ENCODE measurements at regions not wholly inside any gene's neighbourhood (a gene's known extent, or its start where the extent isn't known, plus 50 kb on each side); places are given as distances from the start of the nearest gene placed in this dataset.

DNA sequence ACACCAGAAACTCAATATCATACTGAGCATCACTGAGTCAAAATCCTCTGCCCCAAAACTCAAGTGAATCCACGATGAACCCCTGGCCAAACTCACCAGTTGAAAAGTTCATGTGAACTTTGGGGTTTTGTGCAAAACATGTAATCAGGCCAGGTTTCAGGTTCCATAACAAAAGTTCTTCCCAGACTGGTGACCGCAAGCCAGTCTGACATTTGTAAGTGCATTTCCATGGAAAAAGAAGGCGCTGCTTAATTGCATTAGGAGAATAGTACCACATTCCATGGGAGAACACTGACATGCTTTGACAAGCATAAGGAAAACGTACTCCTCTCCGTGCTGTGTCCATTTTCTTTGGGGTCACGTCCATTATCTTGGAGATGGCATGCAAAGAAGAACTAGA lies 567.0 kb downstream of the BNC2 start:
- in situ Hi-C loops (cut with HindIII; ENCODE audit: low sequenced_read_pairs), result no loop called here

DNA sequence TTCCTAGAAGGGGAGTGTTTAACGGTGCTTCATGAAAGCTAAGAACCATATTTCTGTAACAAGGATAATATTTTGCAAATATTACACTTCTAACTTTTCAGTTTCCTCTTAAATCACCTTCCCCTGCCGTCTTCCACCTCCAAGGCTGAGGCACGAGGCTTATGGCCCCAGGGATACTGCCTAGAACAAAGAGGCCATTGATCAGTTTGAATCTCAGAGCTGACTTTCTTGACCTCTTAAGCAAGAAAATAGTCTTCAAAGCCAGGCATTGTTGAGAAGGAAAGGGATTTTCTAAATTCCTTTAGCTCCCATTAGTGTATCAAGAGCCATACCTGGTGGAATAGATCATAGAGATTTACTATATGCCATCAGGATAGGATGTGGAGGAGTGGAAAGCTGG lies 566.2 kb downstream of the BNC2 start:
- in situ Hi-C loops (cut with HindIII; ENCODE audit: low sequenced_read_pairs), result no loop called here

DNA sequence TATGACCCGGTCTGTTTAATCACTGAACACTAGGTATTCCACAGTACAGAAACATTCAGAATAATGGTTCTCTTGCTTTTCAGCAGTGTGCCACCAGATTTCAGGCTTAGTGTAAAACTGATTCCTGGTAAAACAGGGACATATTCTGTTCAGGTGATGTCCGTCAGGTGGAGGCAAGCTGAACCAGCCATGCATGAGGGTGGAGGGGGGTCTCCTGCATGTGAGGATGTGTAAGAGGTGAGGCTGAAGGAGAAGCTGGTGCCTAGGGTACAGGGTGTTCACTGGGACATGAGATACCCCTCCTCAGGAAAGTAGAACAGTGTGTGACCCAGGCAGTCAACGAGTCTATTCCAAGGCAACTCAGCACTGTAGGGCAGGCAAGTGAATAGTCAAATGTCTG lies 563.9 kb downstream of the BNC2 start:
- in situ Hi-C loops (cut with HindIII; ENCODE audit: low sequenced_read_pairs), result no loop called here

DNA sequence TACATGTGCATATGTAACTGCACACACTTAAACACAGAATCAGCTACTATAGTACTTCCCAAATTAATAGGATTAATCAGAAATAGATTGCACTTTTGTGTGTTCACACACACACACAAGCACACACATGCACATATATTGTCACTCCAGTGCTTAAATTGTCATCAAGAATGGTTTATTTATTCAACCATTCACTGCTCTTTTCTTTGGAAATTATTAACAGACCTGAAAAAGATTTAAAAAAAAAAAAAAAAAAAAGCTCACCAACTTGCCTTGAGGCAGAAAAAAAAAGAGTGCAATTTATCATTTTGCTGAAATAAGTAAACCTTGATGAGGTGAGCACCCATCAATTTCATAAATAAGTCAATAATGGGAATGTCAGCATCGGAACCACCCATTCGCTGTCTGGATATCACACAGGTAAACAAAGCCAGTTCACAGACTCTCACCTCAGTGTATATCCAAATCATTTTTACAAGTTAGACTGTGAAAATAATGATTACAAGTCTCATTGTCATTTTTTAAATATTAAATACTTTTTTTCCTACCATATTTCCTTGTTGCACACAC lies 562.8 kb downstream of the BNC2 start:
- in situ Hi-C loops (cut with HindIII; ENCODE audit: low sequenced_read_pairs), result no loop called here

DNA sequence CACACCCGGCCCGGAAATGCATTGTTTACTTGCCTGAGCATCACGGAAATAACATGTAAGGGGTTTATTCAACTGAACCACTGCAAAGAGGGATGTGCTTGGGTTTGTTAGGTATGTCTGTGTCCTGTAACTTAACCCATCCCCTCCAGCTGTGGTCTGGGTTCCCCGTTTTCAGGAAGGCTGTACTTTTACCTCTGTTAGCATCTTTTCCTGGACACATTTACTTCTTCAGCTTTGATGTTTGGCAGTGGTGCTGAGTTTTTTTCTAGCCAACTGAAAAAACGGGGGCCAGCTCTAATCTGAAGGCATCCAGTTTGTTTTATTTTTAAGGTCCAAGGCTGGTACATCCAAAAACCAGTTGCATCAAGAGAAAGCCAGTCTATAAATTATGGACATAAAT lies 561.8 kb downstream of the BNC2 start:
- in situ Hi-C loops (cut with HindIII; ENCODE audit: low sequenced_read_pairs), result no loop called here

DNA sequence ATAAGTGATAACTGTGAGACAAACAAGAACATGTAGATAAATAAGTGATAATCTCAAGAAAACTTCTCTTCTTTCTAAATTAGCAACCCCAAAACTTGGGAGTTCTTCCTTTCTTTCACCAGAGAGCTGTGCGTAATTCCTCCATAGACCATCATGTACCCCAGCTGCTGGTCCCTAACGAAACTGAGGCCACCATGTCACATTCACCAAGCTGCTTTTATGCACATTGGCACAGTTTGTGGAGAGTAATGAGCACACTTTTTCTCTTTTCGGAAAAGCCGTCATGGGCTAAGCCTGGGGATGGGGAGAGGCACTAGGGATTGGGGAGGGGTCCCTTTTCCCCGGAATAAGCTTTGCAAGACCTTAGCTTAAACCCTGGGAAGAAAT lies 561.4 kb downstream of the BNC2 start:
- in situ Hi-C loops (cut with HindIII; ENCODE audit: low sequenced_read_pairs), result no loop called here

DNA sequence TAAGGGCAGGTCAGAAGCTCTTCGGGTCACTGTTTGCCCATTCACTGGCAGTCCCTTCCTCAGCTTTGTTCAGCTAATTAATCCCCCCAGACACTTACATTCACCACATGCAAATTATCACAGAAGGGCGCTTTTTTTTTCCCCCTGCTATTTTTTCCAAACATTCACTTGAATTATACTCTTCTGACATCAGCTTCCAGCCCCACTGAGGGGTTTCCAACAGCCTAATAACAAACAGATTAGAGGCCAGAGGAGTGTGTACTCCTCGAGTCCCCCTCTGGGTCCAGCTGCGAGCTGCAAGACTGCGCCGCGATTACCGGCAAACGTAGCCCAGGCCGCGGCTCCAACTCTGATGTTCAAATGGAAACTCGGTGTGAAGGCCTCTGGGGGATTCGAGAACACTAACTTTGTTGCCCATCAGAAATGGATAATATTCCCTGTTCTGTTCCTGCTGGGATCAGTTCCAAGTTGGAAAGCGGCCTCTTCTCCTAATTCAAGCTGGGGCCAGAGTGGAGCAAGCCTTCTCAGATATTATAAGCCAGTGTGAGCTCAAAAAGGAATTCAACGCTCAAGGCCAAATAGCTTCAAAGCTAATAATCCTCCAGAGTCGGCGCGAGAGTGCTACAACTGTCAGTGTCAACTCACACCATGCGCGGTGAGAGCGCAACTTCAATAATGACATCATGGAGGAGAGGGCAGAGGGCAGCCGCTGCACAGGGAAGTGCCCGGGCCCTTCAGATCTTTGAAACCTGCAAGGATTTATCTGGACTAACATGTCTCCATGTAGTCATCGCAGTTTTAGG lies 560.8 kb downstream of the BNC2 start:
- in situ Hi-C loops (cut with HindIII; ENCODE audit: low sequenced_read_pairs), result no loop called here

DNA sequence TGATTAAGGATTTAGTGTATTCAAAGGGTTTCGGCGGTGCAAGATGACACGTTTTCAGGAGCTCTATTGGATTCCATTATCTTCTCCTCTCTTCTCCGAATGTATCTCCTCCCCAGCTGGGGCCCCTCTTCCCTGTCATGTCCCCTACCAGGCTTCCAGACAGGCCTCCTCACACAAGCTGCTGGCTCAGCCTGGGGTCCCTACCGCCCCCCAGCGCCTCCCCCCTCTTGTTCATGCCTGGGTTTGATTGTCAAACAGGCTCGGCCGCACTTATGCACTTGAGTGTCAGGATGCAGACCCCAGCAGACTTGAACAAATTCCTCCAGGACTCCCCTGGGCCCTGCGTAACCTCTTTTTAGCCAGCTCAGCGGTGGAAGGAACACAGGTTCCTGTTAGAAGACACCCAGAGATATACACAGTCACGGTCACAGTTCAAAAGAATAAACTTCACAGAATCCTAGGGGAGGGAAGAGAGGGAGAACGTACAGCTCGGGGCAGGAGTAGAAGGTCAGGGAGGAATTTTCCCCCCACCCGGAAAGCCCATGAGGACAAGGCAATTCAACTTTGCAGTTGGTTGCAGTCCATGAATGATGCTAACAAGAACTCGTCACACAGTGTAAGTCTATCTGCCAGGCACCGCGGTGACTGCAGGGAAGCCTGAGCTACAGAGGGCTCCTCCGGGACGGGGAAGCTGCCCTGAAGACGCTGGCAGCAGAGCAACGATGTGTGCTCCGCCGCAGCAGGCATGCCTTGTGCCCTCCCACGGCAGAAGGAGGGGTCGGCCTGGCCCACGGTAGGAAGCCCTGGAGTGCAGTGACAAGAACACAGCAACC lies 560.0 kb downstream of the BNC2 start:
- in situ Hi-C loops (cut with HindIII; ENCODE audit: low sequenced_read_pairs), result no loop called here

DNA sequence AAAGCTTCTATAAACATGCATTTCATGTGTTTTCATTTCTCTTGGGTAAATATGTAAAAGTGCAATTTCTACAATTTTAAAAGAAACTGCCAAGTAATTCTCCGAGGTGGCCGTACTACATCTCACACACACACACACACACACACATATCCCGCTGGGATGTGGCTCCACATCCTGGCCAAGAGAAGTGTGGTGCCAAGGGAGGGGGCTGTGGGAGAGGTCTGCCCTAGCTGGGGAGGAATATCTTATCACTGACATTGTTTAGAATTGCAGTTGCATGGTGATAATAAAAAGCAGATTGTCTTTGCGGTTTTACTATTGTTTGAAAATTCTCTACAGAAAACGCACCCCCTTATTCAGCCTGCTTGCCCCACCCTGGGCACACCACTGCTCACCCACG lies 558.4 kb downstream of the BNC2 start:
- in situ Hi-C loops (cut with HindIII; ENCODE audit: low sequenced_read_pairs), result no loop called here

DNA sequence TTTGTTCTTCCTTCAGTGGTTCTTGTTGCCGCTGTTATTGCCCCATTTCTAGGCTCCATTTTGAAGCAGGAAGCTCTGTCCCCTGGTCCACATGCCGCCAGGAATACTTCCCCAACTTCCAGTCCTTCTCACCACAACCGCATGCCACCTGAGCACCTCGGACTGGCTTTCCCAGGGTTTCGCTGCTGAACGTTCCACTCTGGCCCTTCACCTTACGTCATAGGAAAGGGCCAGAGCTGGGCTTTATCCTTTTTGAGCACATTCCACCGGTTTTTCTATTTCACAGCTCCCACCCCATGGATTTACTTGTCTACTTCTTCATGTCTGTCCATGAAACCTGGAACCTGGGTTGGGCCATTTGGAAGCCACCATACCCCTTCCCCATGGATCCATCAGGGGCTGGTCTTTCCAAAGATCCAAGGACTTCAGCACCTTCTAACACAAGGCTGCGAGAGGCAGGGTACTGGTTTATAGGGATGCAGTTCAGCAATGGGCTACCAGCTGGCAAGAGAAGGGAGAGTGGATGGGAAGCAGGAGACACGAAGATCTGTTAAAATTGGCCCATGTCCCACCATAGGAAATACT lies 557.4 kb downstream of the BNC2 start:
- in situ Hi-C loops (cut with HindIII; ENCODE audit: low sequenced_read_pairs), result no loop called here

DNA sequence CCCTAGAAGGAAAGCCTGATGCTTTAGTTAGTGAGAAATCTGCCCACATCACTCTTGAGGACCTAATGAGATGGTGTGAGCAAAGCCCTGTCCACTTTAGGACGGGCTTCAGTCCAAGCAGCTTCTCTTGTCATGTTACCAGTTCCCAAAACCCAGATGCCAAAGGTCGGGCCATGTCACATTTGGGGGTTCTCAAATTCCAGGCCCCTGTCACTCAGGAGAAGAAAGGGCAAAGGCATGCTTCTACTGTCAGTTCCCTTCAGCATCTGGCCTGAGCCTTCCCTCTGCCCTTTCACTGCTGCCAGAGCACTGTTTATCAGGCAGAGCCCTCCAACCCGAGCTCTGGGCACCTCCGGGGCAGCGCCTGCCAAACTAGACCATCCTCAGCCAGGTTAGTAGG lies 556.0 kb downstream of the BNC2 start:
- in situ Hi-C loops (cut with HindIII; ENCODE audit: low sequenced_read_pairs), result no loop called here

DNA sequence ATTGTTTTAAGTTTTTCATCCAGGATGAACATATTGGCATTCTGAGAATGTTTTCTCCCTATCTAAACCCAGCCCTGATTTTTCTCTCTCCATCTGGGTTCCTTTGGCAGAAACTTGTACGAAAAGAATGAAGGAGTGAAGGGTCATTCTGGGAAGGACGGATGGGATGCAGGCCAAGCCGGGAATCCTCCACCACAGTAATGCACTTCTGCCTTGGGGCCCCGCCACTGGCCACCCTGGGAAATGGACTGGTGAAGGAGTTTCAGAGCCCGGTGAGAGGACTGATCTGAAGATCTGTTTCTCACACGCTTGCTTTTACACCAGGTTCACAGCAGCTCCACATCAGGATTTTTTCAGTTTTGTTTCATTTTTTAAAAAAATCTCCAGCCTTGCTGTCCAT lies 554.8 kb downstream of the BNC2 start:
- in situ Hi-C loops (cut with HindIII; ENCODE audit: low sequenced_read_pairs), result no loop called here

DNA sequence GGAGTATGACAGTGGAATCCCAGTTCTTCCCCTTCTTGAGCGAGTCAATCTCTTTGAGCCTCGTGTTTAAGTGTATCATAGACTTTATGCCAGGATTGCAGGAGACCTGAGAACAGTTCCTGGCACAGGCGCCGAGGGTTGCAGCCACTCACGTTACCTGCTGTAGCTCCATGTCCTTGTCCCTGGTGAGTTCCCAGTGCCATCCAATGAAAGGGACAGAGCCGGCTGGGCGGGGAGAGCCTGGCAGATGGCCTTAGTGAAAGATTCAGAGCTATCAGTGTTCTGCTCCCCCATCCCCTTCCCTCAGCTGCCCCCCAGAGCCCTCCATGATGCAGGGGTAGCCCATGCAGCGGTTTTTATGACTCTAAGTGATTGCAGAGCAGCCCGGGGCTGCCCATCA lies 554.0 kb downstream of the BNC2 start:
- in situ Hi-C loops (cut with HindIII; ENCODE audit: low sequenced_read_pairs), result no loop called here

DNA sequence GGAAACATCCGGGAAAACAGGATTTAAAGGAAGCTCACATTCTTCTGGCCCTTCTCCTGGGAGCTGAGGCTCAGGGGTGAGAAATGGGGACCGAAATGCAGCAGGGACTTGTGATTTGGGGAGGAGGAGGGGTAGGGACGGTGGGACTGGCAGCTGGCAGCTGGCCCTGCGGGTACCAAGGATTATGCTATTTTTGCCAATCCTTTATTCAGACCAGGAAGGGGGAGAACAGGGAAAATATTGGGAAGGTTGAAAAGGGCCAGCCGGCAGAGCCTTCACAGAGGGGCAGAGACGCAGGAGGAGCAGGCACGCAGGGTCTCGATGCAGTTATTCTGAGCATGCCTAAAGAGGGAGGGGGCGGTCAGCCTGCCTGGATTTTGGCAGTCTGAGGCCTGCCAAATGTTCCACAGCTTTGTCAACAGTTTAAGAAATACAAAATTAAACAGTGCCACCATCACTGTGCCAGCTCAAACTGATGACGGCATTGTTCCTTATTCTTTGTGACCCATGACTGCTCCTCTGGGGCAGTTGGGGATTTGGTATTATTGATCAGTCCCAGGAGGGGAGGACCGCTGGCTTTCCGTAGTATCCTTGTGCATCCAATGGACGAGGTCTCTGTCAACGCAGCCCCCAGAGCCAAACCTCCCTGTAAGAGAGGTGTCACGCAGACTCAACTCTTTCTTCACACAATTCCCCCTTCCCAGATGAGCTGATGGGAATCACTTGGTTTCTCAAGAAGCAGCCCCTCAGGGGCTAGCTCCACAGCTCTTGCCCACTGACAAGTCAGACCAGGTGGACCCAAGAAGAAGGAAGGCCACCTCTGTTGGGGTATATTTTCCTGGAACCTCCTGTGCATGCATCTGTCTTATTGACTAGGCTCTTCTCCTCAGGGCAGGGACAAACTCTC lies 553.3 kb downstream of the BNC2 start:
- in situ Hi-C loops (cut with HindIII; ENCODE audit: low sequenced_read_pairs), result no loop called here

DNA sequence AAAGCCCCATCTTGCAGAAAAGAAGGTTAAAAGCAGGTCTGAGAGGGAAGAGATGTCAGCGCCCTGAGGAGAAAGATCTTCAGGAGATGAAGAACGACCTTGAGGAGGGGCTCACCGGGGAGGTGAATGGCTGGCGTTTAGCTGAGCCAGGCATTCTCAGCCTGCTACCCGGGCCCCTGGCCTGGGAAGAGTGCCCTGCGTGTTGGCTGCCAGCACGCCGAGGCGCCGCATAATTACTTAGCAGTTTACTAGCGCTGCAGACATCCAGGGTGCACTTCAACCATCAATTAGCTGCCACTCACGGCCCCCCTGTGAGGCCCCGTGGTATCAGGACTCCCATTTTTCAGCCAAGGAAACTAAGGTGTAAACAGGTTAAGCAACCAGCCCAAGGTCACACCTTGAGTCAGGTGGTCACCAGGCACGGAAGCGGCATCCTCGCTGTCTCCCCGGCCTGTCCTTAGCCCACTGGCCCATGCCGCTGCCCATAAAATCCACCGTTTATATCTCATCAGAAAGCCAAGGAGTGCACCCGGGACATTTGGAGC lies 551.9 kb downstream of the BNC2 start:
- in situ Hi-C loops (cut with HindIII; ENCODE audit: low sequenced_read_pairs), result no loop called here

DNA sequence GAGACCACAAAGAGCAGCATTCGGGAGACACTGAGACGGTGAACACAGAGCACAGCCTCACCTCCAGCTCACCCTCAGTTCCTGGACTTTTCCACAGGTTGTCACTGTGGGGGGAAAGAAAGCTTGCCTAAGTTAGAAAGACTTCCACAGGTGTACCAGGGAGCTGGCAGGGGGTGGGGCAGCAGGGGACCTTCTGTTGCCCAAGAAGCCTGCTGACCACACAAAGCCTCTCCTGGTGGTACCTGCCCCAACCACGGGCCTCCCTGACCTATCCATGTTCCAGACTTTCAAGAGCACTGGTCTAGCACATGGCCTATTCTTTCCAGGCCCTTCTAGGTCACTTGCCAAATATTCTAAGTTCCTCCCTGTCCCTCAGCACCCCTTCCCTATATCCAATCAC lies 550.8 kb downstream of the BNC2 start:
- in situ Hi-C loops (cut with HindIII; ENCODE audit: low sequenced_read_pairs), result no loop called here

DNA sequence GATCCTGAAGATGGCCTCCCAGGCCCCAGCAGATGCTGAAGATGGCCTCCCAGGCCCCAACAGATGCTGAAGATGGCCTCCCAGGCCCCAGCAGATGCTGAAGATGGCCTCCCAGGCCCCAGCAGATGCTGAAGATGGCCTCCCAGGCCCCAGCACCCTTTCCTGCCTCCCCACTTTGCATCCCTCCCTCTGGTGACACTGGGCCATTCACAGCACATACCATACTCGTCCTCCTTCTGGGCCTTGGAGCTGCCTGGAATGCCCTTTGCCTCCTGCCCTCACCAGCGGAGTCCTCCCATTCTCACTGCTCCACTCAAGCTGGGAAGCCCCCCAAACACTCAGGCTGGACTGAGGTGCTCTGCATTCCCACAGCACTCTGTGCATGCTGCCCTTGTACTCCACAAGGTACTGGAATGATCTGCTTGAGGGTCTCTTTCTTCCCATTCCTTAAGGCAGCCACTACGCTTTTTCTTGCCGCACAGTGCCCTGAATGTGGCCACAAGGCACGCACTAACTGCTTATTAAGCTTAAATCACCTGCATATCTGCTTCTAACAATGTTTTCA lies 550.0 kb downstream of the BNC2 start:
- in situ Hi-C loops (cut with HindIII; ENCODE audit: low sequenced_read_pairs), result no loop called here

DNA sequence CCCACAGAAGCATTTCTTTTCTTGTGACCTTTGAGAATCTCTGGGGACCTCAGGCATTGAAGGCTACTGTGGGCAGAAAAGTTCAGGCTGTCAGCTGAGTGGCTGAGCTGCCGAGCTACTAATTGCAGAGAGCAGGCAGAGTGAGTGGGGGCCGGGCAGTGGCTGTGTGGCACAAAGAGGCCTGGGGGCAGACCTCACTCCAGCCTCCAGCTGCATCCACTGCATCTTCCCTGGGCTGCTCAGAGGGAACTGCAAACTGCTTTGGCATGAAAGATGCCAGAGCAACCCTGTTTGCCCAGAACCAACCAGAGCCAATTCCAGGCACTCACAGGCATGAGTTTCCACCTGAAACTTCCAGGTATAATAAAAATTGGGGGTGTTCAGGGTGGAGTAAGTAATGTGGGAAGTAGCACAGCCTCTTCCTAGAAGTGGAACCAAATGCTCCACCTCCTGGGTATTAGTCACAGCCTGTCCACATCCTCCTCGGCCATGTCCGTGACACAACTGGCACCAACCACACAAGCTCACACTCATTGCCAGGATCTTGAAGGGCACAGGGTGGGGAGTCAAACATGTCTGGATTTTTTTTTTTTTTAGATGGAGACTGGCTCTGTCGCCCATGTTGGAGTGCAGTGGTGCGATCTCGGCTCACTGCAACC lies 548.9 kb downstream of the BNC2 start:
- in situ Hi-C loops (cut with HindIII; ENCODE audit: low sequenced_read_pairs), result no loop called here

DNA sequence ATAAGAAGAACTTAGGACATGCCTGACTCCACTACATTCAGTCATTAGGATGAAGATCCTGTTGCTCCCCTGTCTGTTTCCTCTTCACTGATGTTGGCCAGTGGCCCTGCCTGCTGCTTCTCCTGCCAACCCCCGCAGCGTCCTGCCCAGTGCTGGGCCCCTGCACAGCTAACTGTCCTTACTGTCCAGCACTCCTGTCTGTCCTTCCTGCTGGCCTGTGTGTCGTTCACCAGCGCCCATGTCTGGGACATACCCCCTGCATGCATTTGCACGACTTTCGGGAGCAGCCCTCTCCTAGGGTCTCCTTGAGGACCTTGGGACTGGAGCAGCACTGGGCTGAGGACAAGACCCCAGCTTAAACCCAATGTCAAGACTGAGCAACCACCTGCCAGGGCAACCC lies 547.6 kb downstream of the BNC2 start:
- in situ Hi-C loops (cut with HindIII; ENCODE audit: low sequenced_read_pairs), result no loop called here

DNA sequence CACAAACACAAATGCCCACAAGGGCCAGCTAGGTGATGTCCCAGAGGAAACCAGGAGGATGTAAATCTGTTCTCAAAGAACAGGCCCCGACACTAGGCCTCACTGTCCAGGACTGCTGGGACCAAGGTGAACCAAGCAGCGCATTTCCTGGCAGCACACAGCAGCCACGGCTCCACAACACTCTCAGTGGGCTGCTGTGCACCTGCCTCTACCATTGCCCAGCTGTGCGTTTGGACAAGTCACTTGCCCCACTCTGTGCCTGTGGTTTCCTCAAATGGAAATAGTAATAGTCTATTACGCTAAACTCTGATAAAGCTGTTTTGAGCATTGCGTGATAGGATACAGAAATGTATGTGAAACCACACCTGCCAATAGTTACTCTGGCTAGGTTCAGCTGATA lies 544.5 kb downstream of the BNC2 start:
- in situ Hi-C loops (cut with HindIII; ENCODE audit: low sequenced_read_pairs), result no loop called here
